Gastrocnemius medialis (tissue), 4 donors: ENCODE measurements at regions not wholly inside any gene's neighbourhood (a gene's known extent, or its start where the extent isn't known, plus 50 kb on each side); places are given as distances from the start of the nearest gene placed in this dataset.

Experiments
- CTCF ChIP-seq, 5 experiments: fragments of 450-650 bp in 3 of 5; fragments of 200-600 bp in 2 of 5; sonication (generic) in 2 of 5; IDR thresholded peaks in 4 of 5; conservative IDR thresholded peaks in 1 of 5; 1 replicate in 4 of 5; 2 replicates in 1 of 5; pipeline ENCODE4 v1.5.1; 2016 to 2019; ENCODE audit warnings: antibody characterized with exemption in 5 of 5, mild to moderate bottlenecking in 3 of 5, moderate library complexity in 3 of 5
- POLR2A ChIP-seq, 2 donors: fragments of 450-650 bp; IDR thresholded peaks; one replicate each; pipeline ENCODE4 v1.6.1; 2017; ENCODE audit warnings: antibody characterized with exemption in 2 of 2, mild to moderate bottlenecking in 2 of 2, moderate library complexity in 2 of 2

DNA sequence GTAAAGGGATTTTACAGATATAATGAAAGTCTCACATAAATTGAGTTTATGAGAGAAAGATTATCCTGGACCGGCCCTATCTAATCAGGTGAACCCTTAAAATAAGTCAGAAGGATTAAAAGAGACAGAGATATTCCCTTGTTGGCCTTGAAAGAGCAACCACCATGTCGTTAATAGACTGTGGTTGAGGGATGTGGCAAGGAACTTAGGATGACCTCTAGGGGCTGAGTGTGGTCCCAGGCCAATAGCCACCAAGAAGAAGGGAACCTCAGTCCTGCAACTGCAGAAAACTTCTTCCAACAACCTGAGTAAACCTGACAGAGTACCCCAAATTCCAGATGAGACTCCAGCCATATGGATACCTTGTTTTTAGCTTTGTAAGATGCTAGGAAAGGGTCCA is 121.5 kb downstream of the POLR1F start:
- no peak for TF ChIP-seq CTCF (IDR thresholded peaks at IDR 0.05 in 4 of 5, conservative IDR thresholded peaks at IDR 0.05 in 1 of 5)
- TF ChIP-seq POLR2A (IDR thresholded peaks at IDR 0.05): no peak
